Omental fat pad (tissue), 3 donors: ENCODE measurements at regions not wholly inside any gene's neighbourhood (a gene's known extent, or its start where the extent isn't known, plus 50 kb on each side); places are given as distances from the start of the nearest gene placed in this dataset.

Source experiments
- ATAC-seq: fragments of 150-250 bp; one replicate; pipeline ENCODE4 v1.9.1; 2016; ENCODE audit warnings: mild to moderate bottlenecking, moderate library complexity; ENCODE audit not compliant: low FRiP score
- DNase-seq: peaks from one replicate; pipeline ENCODE4 v3.0.0-alpha.2; 2019; ENCODE audit warnings: low spot score
- TF ChIP-seq, protein P1 (sequence below), 3 donors: fragments of 450-650 bp; IDR thresholded peaks; one replicate each; pipeline ENCODE4 v1.5.1; 2016 to 2017; ENCODE audit warnings: antibody characterized with exemption in 3 of 3, mild to moderate bottlenecking in 3 of 3, moderate library complexity in 2 of 3

DNA sequence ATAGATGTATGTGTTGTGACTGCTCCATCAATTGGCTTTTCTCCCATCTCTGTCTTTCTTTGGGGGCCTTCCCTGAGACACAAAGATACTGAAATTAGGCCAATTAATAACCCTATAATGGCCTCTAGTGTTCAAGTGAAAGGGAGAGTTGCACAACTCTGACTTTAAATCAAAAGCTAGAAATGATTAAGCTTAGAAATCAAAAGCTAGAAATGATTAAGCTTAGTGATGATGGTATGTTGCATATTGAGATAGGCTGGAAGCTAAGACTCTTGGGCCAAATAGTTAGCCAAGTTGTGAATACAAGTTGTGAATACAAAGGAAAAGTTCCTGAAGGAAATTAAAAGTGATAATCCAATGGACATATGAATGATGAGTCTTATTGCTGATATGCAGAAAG, 452.9 kb upstream of the AGA start:
- ATAC-seq (no peak), DNase-seq (no peak)
- TF ChIP-seq, protein P1, sequence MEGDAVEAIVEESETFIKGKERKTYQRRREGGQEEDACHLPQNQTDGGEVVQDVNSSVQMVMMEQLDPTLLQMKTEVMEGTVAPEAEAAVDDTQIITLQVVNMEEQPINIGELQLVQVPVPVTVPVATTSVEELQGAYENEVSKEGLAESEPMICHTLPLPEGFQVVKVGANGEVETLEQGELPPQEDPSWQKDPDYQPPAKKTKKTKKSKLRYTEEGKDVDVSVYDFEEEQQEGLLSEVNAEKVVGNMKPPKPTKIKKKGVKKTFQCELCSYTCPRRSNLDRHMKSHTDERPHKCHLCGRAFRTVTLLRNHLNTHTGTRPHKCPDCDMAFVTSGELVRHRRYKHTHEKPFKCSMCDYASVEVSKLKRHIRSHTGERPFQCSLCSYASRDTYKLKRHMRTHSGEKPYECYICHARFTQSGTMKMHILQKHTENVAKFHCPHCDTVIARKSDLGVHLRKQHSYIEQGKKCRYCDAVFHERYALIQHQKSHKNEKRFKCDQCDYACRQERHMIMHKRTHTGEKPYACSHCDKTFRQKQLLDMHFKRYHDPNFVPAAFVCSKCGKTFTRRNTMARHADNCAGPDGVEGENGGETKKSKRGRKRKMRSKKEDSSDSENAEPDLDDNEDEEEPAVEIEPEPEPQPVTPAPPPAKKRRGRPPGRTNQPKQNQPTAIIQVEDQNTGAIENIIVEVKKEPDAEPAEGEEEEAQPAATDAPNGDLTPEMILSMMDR (IDR thresholded peaks at IDR 0.05) = no peak

DNA sequence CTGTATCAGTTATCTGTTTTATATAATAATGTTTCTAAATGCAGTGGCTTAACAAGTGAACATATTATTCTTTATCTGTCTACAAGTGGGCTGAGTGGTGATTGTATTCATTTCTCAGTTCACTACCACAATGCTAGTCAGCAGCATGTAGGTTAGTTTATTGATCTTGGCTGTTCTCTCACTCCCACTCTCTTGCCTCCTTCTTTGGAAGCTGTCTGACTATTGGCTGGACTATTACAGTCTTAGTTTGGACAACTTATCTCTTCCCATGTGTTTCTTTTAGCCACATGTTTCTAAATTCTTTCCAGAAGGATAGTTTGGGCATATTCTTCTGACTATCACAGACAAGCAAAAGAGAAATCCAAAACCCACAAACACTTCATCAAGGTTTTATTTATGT, 459.5 kb upstream of the AGA start:
- TF ChIP-seq, protein P1 (IDR thresholded peaks at IDR 0.05) = no peak
- ATAC-seq = no peak
- DNase-seq = no peak

DNA sequence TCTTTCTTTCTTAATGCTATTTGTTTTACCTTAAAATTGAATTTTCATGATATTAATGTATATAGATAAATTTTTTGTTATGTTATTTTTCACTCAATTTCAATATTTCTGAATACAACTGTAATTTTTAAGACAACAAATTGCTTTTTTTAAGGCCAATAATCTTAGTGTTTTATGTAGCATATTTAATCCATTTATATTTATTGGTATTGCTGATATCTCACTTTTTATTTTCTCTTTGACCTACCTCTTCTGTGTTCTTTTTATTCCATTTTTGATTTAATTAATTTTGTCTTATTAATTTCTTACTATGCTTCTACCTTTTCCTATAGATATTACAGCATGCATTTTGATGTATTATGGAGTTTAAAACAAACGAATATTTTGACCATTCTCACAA, 460.1 kb upstream of the AGA start:
- no peak for ATAC-seq
- TF ChIP-seq, protein P1 (IDR thresholded peaks at IDR 0.05) = no peak
- DNase-seq = no peak

DNA sequence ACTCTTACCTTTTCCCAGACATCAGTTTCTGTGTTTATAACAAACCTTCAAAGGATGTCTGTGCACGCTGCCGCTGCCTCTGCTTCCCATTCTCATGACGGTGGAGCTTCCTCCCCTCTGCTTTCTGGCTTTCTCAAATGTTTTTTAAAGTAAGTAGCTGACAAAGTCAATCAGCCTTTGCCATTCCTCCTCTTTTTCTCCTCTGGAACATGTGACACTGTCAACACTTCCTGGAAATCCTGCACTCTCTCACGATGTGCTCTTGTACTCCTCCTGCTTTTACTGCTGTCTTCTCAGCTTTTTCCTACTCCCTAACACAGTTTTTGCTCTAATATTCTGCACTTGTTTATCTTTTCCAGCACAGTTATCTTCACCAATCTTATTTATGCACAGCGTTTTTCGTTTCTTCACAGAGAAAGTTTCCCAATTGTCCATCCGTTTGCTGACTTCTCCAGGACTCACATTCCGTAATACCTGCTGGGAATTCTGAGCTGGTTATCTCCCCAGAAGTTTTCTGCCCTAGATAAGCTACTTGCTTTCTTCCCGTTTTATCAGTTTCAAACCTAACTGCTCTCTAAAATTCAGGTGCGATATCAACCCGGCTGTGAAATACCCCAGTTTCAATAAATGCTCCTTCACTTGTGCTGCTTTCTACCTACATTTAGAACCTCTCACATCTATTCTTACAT, 465.6 kb upstream of the AGA start:
- TF ChIP-seq, protein P1 (IDR thresholded peaks at IDR 0.05) = no peak
- ATAC-seq (no peak), DNase-seq (no peak)

DNA sequence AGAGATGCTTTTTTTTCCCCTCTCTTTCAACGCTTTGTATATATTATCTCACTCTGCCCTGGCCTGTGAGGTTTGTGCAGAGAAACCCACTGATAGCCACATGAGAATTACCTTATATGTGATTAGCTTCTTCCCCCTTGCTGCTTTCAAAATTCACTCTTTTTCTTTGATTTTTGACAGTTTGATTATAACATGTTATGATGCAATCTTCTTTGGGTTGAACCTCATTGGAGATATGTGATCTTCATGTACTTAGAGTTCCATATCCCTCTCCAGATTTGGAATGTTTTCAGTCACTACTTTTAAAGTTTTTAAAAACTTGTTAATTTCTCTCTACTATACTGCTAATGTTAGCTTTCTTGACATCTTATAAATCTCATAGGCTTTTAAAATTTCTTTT, 479.5 kb upstream of the AGA start:
- TF ChIP-seq, protein P1 (IDR thresholded peaks at IDR 0.05) = no peak
- ATAC-seq (no peak), DNase-seq (no peak)

DNA sequence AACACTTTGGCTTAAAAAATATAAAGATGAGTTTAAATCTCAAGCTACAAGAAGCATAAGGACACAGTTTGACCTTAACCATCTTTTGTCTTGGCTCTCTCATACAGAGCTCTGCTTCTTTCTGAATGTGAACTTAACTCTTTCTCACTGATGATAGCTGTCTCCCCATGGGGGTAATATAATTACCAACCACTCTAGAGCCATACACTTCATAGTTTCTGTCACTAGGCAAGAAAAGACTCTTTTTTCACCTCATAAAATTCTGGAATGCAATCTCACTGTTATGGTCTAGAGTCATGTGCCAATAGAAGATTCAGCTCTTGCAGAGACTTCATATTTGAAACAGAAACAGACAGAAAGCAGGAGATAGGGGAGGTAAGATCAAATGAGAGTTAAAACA, 481.7 kb upstream of the AGA start:
- TF ChIP-seq, protein P1 (IDR thresholded peaks at IDR 0.05) = no peak
- ATAC-seq = no peak
- no peak for DNase-seq

DNA sequence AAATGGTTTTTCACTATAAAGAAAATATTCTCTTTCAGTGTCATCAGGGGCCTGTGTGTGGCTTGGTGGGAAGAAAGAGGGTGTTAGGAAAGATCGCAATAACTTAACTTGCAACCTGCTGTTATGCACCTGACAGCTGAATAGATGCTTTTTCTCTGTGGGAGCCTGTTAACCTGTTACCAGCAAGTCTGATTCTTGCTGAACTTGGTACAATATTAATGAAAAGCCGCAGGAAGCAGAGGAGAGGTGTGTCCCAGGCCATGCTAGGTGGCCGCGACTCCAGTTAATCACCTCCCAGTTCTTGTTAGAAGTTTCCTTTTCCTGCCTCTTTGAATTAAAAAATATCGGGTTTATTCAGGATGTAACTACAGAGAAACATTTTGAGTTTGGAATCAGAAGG, 494.8 kb upstream of the AGA start:
- no peak for ATAC-seq
- no peak for DNase-seq
- TF ChIP-seq, protein P1 (IDR thresholded peaks at IDR 0.05) = no peak
